NOMO-1 (cell line): ENCODE measurements at regions not wholly inside any gene's neighbourhood (a gene's known extent, or its start where the extent isn't known, plus 50 kb on each side); places are given as distances from the start of the nearest gene placed in this dataset.
"Not testable (repeated sequence)": the region's sequence is repeated elsewhere in the genome, so short reads cannot be mapped to it uniquely, and the experiment has no call there.

ENCODE experiments used
- DNase-seq, 2 experiments: peaks; one replicate each; lab custom pipeline; 2025; ENCODE audit not compliant: unreplicated experiment in 2 of 2; lab: John Stamatoyannopoulos, UW

- no peak for DNase-seq
These were observed 104.6 kb downstream of the RAP2B start for GRCh38 chr3:153266619-153267018.

- no peak for DNase-seq
These were observed 106.7 kb downstream of the RAP2B start for GRCh38 chr3:153268564-153269279.

DNA sequence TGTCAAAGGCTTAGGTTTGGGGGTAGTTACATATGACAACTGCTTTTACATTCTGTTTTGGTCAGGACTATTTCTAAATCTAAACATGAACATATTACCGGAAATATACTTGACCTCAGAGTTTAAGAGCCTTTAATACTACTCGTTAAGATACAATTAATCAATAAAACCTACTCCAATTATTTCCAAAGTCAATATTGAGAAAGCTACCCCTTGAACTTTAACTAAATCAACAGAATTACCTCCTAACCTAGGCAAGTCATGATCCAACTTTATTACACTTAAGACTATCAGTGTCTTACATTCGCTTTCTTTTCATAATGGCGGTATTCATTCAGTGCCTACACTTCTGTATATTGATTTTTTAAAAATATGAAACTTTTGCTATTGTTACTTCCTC is 107.7 kb downstream of the RAP2B start:
- DNase-seq = peak in 1 of 2 experiments; percentile 39

DNA sequence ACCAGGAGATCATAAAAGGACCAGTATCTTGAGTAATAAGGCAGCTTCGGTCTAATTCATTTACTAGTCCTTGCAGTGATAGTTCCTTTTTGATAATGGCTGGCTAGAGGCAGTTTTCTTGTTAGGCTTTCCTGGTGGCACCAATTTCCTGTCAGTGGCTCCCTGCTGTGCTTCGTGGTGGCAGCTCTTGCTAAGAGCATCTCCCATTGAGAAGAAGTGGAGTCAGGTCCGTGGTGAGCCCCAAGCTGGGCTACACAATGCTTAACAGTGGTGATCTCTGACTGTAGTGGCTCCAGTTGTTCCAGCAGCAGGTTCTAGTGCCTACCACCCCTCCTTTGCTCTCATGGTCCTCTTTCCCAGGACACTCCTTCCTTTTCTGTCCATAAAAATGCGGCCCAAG is 111.2 kb downstream of the RAP2B start:
- DNase-seq = no peak

GRCh38 chr3:153273767-153274435 is 111.9 kb downstream of the RAP2B start:
- no peak for DNase-seq

GRCh38 chr3:153274561-153274960 is 112.5 kb downstream of the RAP2B start:
- no peak for DNase-seq

GRCh38 chr3:153275514-153275913 is 113.5 kb downstream of the RAP2B start:
- no peak for DNase-seq

GRCh38 chr3:153277029-153277428 is 115.0 kb downstream of the RAP2B start:
- DNase-seq = no peak

- DNase-seq = not testable (repeated sequence)
These were observed 119.4 kb downstream of the RAP2B start for GRCh38 chr3:153281236-153281997.

DNA sequence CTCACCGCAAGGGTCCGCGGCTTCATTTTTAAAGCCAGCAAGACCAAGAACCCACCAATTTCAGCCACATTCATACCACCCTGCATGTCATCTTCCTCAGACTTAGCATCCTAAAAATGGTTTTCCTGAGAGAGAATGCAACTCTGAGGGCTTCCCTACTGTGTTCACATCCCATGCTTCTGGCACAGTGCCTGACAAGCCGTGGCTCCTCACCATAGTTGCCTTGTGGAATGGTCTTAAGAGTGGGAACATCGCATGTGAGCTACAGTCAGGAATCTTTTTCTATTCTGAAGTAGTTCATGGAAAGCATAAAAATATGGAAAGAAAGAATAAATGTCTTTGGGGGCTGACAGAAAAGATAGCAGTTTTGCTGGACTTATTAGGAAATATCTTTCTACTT is 120.3 kb downstream of the RAP2B start:
- no peak for DNase-seq

DNA sequence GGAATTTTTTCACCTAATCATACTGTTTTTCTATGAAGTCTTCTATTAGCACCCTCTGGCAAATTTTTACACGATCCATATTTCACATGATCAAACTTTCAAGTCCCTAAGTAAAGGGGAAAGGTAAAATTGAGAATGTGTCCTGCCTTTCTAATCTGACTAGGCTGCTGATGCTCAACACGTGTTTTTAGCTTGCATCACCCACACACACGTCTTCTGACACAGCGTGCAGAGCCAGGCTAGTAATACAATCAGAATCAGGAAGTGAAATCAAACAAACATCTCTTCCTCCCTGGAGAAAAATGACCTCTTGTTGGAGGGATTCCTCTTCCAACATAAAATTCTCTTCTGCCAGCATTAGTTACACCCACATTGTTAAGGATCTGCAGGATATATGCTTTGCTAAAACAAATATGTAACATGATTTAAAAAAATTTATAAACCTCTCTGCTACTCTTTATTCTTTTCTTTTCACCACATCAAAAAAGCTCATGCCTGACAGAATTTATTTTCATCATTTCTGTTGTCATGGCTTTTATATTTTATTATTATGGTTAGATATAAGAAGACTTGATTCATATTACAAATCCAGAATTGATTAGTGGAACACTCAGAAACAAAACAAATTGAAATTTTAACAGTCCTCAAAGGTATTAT is 122.4 kb downstream of the RAP2B start:
- DNase-seq = peak; percentile 93 to 97

DNA sequence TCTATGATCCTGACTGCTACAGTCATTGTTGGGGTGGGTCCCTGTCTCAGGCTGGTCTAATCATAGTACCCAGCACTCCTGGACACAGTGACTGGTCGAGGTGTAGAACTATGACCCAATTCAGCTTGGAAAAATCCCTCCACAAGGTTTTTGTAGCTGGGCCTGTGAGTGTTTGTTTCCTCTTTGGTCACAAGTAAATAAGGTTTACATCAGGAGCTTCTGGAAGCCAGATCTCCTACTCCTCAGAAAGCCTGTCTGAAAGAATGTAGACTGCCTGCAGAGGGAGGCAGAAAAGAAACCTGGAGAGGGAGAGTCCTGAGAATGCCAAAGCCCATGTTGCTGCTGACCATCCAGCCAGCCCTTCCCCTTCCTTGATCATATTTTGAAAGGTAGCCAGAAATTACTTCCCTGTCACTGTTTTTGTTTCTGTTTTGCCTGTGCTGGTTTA is 123.2 kb downstream of the RAP2B start:
- DNase-seq = peak; percentile 5 to 17

DNA sequence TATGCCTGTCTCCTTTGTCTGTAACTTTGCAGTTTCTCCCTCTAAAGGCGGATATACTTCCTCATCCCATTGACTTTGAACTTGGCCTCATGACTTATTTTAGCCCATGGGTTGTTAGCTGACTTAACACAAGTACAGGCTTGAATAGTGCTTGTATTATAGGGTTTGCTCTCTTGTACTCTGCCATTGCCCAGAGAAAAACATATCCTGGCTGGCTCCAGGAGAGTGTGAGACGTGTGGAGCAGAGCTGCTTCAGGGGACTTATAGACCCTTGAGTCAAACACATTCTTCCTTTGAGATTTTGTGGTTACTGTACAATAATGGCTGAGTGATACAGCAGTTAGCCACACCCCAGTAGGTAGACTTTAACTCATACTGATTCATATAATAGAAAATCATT is 124.0 kb downstream of the RAP2B start:
- peak in 1 of 2 experiments; percentile 14 for DNase-seq

GRCh38 chr3:153287017-153287416 is 125.0 kb downstream of the RAP2B start:
- DNase-seq = no peak

- peak; percentile 65 to 97 for DNase-seq
These were observed 127.3 kb downstream of the RAP2B start for GRCh38 chr3:153289334-153289808.

DNA sequence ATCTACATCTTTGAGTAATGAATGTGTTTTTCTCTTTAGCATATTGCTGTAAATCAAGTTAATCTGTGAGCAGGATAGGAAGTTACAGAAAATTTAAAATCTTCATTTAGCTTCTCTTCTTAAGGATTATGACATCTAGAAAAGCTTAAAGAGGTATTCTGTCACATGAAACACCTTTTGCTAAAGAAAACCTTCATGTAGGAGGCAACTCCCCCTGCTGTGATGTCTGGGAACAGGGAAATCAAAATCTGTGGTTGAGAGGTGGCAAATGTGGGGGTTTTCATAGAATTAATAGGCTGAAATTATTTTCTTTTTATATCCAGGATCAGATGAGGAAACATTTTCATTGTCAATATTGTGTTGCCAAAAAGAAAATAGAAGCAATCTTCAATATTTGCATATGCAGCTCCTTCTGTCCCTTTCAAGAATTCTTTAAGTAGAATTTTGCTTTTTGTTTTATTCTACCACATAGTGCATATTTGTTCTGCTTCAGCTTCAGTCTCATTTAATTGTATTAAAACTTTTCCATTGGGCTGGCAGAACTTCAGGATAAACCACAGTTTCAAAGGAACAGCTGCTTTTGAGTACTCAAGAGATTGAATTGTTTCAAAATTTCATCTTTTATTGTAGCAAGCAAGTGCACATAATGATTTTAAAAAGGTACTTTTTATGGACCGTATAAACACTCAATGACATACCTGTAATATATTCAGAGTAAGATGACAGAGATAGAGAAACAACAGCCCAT is 128.4 kb downstream of the RAP2B start:
- no peak for DNase-seq

DNA sequence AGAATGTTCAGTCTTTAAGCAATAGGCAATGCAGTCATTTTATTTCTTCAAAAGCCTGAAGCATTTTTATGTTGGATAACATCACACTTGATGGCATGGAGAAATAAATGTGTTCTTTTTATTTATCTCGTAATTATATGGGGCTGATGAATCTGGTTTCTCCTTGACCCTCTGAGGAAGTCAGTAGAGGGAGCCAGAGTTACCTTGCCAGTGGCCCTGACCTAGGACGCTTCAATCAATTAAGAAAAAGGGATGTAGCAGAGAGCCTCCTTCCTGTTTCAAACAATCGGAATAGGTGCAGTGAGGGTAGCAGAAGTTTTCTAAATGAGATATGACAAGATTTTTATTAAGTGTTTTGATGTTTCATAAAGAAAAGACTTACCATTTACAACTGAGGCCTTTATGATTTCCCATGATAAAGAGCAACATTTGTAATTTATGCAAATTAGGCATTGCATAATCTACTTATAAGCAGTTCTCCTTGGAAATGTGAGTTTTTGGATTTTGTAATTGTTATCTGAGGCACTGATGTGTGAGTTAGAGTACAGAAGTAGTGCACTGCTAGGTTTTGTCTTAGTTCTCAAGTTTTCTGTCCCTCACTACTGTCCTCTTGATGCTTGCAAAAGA is 129.1 kb downstream of the RAP2B start:
- DNase-seq = peak; percentile 70 to 87

- DNase-seq = peak; percentile 51 to 83
These were observed 131.2 kb downstream of the RAP2B start for GRCh38 chr3:153293265-153293664.

DNA sequence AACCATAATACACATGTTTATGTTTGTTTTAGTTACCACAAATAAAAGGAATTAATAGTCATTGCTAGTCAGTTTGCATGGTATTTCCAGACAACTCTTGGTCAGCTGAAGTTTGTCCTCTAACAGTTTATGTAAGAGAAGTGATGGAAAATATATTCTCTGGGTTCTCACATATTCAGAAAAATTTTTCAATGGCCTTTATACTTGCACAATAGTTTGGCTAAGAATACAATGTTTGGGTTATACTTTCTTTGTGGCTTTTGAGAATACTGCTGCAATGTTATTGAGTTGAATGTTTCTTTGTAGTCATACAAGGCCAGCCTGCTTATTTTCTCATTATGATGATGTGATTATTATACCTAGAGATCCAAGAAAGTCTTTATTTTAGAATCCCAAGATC is 133.9 kb downstream of the RAP2B start:
- no peak for DNase-seq

GRCh38 chr3:153305189-153305588 is 143.2 kb downstream of the RAP2B start:
- DNase-seq = no peak
